OCI-LY1 (cell line): ENCODE measurements at regions not wholly inside any gene's neighbourhood (a gene's known extent, or its start where the extent isn't known, plus 50 kb on each side); places are given as distances from the start of the nearest gene placed in this dataset.

Source experiments
- H2AFZ ChIP-seq: fragments of 200-600 bp; sonication (generic), shearing (Covaris generic); 2 replicates; pipeline ENCODE4 v1.6.0; 2014; ENCODE audit warnings: antibody characterized with exemption, mild to moderate bottlenecking, low read length
- H3F3A ChIP-seq: fragments of 200-600 bp; sonication (generic), shearing (Covaris generic); 2 replicates; pipeline ENCODE4 v1.6.0; 2014; ENCODE audit warnings: mild to moderate bottlenecking, antibody characterized with exemption, low read length, moderate library complexity; ENCODE audit not compliant: insufficient read depth
- H3K27ac ChIP-seq: fragments of 200-600 bp; sonication (generic); 2 replicates; pipeline ENCODE4 v1.5.1; 2014; ENCODE audit warnings: low read length, mixed run types, mild to moderate bottlenecking, low read depth; ENCODE audit not compliant: poor library complexity, severe bottlenecking
- H3K27me3 ChIP-seq: fragments of 200-600 bp; sonication (generic); 2 replicates; pipeline ENCODE4 v1.6.0; 2014; ENCODE audit warnings: antibody characterized with exemption, mild to moderate bottlenecking, low read length, moderate library complexity; ENCODE audit not compliant: insufficient read depth
- H3K36me3 ChIP-seq: fragments of 200-600 bp; sonication (generic); 2 replicates; pipeline ENCODE4 v1.6.1; 2014; ENCODE audit warnings: mild to moderate bottlenecking, antibody characterized with exemption, low read length, moderate library complexity, mixed read lengths; ENCODE audit not compliant: insufficient read depth
- H3K4me1 ChIP-seq: fragments of 200-600 bp; sonication (generic); 2 replicates; pipeline ENCODE4 v1.5.1; 2014; ENCODE audit warnings: mild to moderate bottlenecking, low read length, moderate library complexity; ENCODE audit not compliant: insufficient read depth, severe bottlenecking
- H3K4me2 ChIP-seq: fragments of 200-600 bp; sonication (generic), shearing (Covaris generic); 2 replicates; pipeline ENCODE4 v1.6.1; 2014; ENCODE audit warnings: low read length
- H3K4me3 ChIP-seq: fragments of 200-600 bp; sonication (generic); 2 replicates; pipeline ENCODE4 v1.5.1; 2014; ENCODE audit warnings: low read length, low read depth, mild to moderate bottlenecking, mixed read lengths; ENCODE audit not compliant: poor library complexity, severe bottlenecking
- H3K79me2 ChIP-seq: fragments of 200-600 bp; shearing (Covaris generic); 2 replicates; pipeline ENCODE4 v1.6.1; 2016; ENCODE audit warnings: mixed run types, low read length, mixed read lengths; ENCODE audit not compliant: insufficient read depth
- H3K9ac ChIP-seq: fragments of 200-600 bp; sonication (generic), shearing (Covaris generic); 2 replicates; pipeline ENCODE4 v1.6.1; 2014; ENCODE audit warnings: mild to moderate bottlenecking, low read length, mixed read lengths
- H3K9me2 ChIP-seq: fragments of 200-600 bp; sonication (generic), shearing (Covaris generic); 2 replicates; pipeline ENCODE4 v1.6.1; 2014; ENCODE audit warnings: low read depth, mild to moderate bottlenecking, low read length, mixed read lengths
- H3K9me3 ChIP-seq: fragments of 200-600 bp; shearing (Covaris generic); 2 replicates; pipeline ENCODE4 v1.6.1; 2014; ENCODE audit warnings: low read length, mixed read lengths
- H4K20me1 ChIP-seq: fragments of 200-600 bp; sonication (generic), shearing (Covaris generic); 2 replicates; pipeline ENCODE4 v1.6.0; 2016; ENCODE audit warnings: mild to moderate bottlenecking, low read length; ENCODE audit not compliant: insufficient read depth
- CTCF ChIP-seq: fragments of 200-600 bp; sonication (generic), shearing (Covaris generic); IDR thresholded peaks from 2 replicates; pipeline ENCODE4 v1.5.1; 2017; ENCODE audit warnings: mild to moderate bottlenecking, antibody characterized with exemption, low read length, moderate library complexity, mixed read lengths
- EZH2 ChIP-seq: fragments of 200-600 bp; sonication (generic), shearing (Covaris generic); IDR thresholded peaks from 2 replicates; pipeline ENCODE4 v1.8.0; 2017; ENCODE audit warnings: borderline replicate concordance, mixed run types, mild to moderate bottlenecking, antibody characterized with exemption, low read length, moderate library complexity, mixed read lengths

- Histone ChIP-seq H4K20me1 (no peaks in the 10 kb centered on the region), H3K9me2 (no peaks in the 10 kb centered on the region), H3K36me3 (no peaks in the 10 kb centered on the region), H3K4me3 (no peak overlapping the region), H3K27ac (no peak overlapping the region), H3K9me3 (no peaks in the 10 kb centered on the region), H3K4me2 (no peak overlapping the region), H3K79me2 (no peaks in the 10 kb centered on the region), H3K27me3 (no peaks in the 10 kb centered on the region), H2AFZ (no peak overlapping the region), H3F3A (no peaks in the 10 kb centered on the region), H3K9ac (no peak overlapping the region), H3K4me1 (no peaks in the 10 kb centered on the region)
- TF ChIP-seq CTCF (no peak), EZH2 (no peak)
Measured at GRCh38 chr4:141309874-141310273, 89.2 kb downstream of the ZNF330 start.

GRCh38 chr4:141311246-141312204 is 90.8 kb downstream of the ZNF330 start:
- Histone ChIP-seq H4K20me1 (no peaks in the 10 kb centered on the region), H2AFZ (no peak overlapping the region), H3K27me3 (no peaks in the 10 kb centered on the region), H3K36me3 (no peaks in the 10 kb centered on the region), H3K79me2 (no peaks in the 10 kb centered on the region), H3K9ac (no peak overlapping the region), H3K9me2 (no peaks in the 10 kb centered on the region), H3K4me3 (no peak overlapping the region), H3K27ac (no peak overlapping the region), H3K4me2 (no peak overlapping the region), H3K9me3 (no peaks in the 10 kb centered on the region), H3F3A (no peaks in the 10 kb centered on the region), H3K4me1 (no peaks in the 10 kb centered on the region)
- no peak for TF ChIP-seq CTCF
- TF ChIP-seq EZH2, result no peak

GRCh38 chr4:141314627-141315026 is 93.9 kb downstream of the ZNF330 start:
- TF ChIP-seq EZH2 (no peak), CTCF (no peak)
- Histone ChIP-seq H3K27ac (no peak overlapping the region), H3K27me3 (no peaks in the 10 kb centered on the region), H3K36me3 (no peaks in the 10 kb centered on the region), H2AFZ (no peak overlapping the region), H3F3A (no peaks in the 10 kb centered on the region), H3K9me3 (no peaks in the 10 kb centered on the region), H3K9ac (no peak overlapping the region), H3K4me1 (no peaks in the 10 kb centered on the region), H3K4me2 (no peak overlapping the region), H3K4me3 (no peak overlapping the region), H4K20me1 (no peaks in the 10 kb centered on the region), H3K9me2 (no peaks in the 10 kb centered on the region), H3K79me2 (no peaks in the 10 kb centered on the region)
